HUES6 (cell line): ENCODE measurements at regions not wholly inside any gene's neighbourhood (a gene's known extent, or its start where the extent isn't known, plus 50 kb on each side); places are given as distances from the start of the nearest gene placed in this dataset.

Source experiments
- H3K27ac ChIP-seq: 2 replicates; pipeline ENCODE4 v1.7.0; 2013; ENCODE audit warnings: low read depth, mild to moderate bottlenecking, low read length, inconsistent platforms
- H3K27me3 ChIP-seq: 2 replicates; pipeline ENCODE4 v1.6.1; 2013; ENCODE audit warnings: low read length; ENCODE audit not compliant: control insufficient read depth, insufficient read depth
- H3K36me3 ChIP-seq: 2 replicates; pipeline ENCODE4 v1.6.1; 2013; ENCODE audit warnings: low read length; ENCODE audit not compliant: control insufficient read depth, insufficient read depth
- H3K4me1 ChIP-seq: 2 replicates; pipeline ENCODE4 v1.6.1; 2013; ENCODE audit warnings: low read length; ENCODE audit not compliant: control insufficient read depth, insufficient read depth
- H3K4me3 ChIP-seq: 2 replicates; pipeline ENCODE4 v1.5.1; 2013; ENCODE audit warnings: low read depth, low read length
- H3K9ac ChIP-seq: one replicate; pipeline ENCODE4 v1.6.1; 2013; ENCODE audit warnings: mild to moderate bottlenecking, low read length
- H3K9me3 ChIP-seq: 2 replicates; pipeline ENCODE4 v1.6.1; 2013; ENCODE audit warnings: low read depth, low read length; ENCODE audit not compliant: control insufficient read depth, insufficient read depth

GRCh38 chr10:78450239-78450638 lies 416.6 kb downstream of the RPS24 start:
- no peaks in the 10 kb centered on the region for H3K9me3 ChIP-seq
- no peak overlapping the region for H3K27ac ChIP-seq
- H3K4me3 ChIP-seq, result no peak overlapping the region
- peaks cover 3% of the 10 kb centered on the region; the same call in 1 of the 2 replicates for H3K27me3 ChIP-seq
- no peaks in the 10 kb centered on the region for H3K4me1 ChIP-seq
- H3K36me3 ChIP-seq, result no peaks in the 10 kb centered on the region
- H3K9ac ChIP-seq, result no peak overlapping the region

DNA sequence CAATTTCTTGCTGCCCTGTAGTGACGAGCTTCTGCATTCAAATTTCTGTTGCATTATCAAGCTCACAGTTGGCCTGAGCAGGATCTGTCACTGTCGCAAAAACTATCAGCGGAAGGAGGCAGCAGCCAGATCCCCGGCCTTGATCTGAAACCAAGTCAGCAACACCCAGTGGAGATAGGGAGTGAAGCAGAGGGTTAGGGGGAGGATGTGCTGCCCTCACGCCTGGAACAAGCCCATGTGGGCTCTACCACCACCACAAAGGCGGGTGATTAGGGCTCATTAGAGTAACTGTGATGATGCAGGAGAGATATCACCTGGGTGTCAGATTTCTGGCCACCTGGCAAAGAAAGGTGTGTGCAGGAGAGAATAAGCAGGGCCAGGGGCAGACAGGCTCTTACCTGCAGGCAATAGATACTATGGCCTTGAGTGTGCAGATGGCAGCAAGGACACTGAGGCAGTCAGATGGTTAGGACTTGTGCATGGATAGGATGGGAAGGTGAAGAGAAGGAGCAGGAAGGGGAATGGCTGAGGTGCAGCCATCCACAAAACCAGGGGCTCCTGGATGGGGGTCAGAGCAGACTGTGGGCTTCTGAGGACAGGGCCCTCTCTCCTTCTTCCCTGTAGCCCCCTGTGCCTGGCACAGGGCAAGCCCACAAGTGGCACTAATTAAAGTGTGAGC lies 417.3 kb downstream of the RPS24 start:
- no peaks in the 10 kb centered on the region for H3K36me3 ChIP-seq
- no peak overlapping the region for H3K4me3 ChIP-seq
- H3K4me1 ChIP-seq, result no peaks in the 10 kb centered on the region

DNA sequence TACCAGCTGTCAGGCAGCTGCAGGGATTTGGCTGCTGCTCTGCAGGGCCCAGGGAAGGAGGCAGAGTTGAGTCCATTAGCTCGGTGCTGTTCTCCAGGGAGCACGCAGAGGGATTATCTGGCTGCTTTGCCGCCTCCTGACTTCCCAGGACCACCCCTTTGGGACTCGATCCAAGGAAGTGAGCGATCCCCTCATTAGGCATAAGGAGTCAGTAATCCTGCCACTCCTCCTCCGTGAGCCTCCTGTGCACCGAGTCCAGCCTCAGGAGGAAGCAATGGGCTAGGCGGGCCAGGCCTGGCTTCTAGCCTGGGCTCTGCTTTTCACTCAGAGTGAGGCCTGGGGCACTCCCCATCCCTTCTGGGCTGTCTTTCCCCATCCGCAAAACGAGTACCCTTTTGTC lies 417.9 kb downstream of the RPS24 start:
- Histone ChIP-seq H3K9ac (no peak overlapping the region), H3K4me1 (no peaks in the 10 kb centered on the region), H3K9me3 (no peaks in the 10 kb centered on the region), H3K4me3 (no peak overlapping the region), H3K27me3 (peaks cover 3% of the 10 kb centered on the region; the same call in 1 of the 2 replicates), H3K36me3 (no peaks in the 10 kb centered on the region), H3K27ac (no peak overlapping the region)

More for the DNA sequence above, 417.3 kb downstream of the RPS24 start:
- Histone ChIP-seq H3K9me3 (no peaks in the 10 kb centered on the region), H3K9ac (no peak overlapping the region), H3K27me3 (peaks cover 3% of the 10 kb centered on the region; the same call in 1 of the 2 replicates), H3K27ac (no peak overlapping the region)

DNA sequence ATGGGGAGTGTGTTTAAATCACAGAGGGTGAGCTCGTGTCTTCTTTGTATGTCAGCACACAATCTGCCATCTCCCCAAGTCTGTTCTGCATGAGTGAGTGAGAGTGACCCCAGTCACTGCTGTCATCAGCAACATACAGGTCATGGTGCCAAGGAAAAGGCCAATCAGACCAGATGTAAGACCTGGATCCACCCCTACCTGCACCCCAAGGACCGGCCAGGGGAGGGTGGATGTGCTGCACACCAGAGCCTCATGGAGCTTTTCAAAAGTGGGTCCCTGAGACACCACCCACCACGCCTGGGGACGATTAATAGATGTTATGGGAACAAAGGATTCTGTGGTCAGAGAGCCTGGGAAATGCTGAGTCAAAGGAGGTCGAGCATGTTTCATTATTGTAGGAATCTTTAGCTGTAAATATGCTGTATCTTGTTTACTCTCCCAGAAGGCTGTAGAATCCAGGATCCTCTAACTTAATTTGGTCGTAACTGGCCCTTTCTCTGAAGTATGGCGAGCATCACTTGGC lies 420.5 kb downstream of the RPS24 start:
- Histone ChIP-seq H3K4me3 (no peak overlapping the region), H3K27me3 (no peaks in the 10 kb centered on the region; the same call in 1 of the 2 replicates), H3K9me3 (no peaks in the 10 kb centered on the region), H3K36me3 (no peaks in the 10 kb centered on the region), H3K4me1 (no peaks in the 10 kb centered on the region), H3K9ac (no peak overlapping the region), H3K27ac (no peak overlapping the region)

GRCh38 chr10:78455236-78455635 lies 421.6 kb downstream of the RPS24 start:
- no peaks in the 10 kb centered on the region for H3K4me1 ChIP-seq
- H3K36me3 ChIP-seq, result no peaks in the 10 kb centered on the region
- no peak overlapping the region for H3K27ac ChIP-seq
- no peak overlapping the region for H3K9ac ChIP-seq
- H3K9me3 ChIP-seq, result no peaks in the 10 kb centered on the region
- H3K4me3 ChIP-seq, result no peak overlapping the region
- H3K27me3 ChIP-seq, result no peaks in the 10 kb centered on the region; the same call in 1 of the 2 replicates

- Histone ChIP-seq H3K36me3 (no peaks in the 10 kb centered on the region), H3K27ac (no peak overlapping the region), H3K9me3 (no peaks in the 10 kb centered on the region), H3K4me3 (no peak overlapping the region), H3K4me1 (no peaks in the 10 kb centered on the region), H3K9ac (no peak overlapping the region), H3K27me3 (no peaks in the 10 kb centered on the region; the same call in 1 of the 2 replicates)
Observed at GRCh38 chr10:78455811-78456210, 422.1 kb downstream of the RPS24 start.

GRCh38 chr10:78456649-78457400 lies 423.2 kb downstream of the RPS24 start:
- H3K9me3 ChIP-seq, result no peaks in the 10 kb centered on the region
- H3K27ac ChIP-seq, result no peak overlapping the region
- no peaks in the 10 kb centered on the region; the same call in 1 of the 2 replicates for H3K27me3 ChIP-seq
- no peaks in the 10 kb centered on the region for H3K4me1 ChIP-seq
- H3K4me3 ChIP-seq, result no peak overlapping the region
- H3K36me3 ChIP-seq, result no peaks in the 10 kb centered on the region
- no peak overlapping the region for H3K9ac ChIP-seq

GRCh38 chr10:78457804-78458482 lies 424.3 kb downstream of the RPS24 start:
- H3K9me3 ChIP-seq, result no peaks in the 10 kb centered on the region
- no peaks in the 10 kb centered on the region; the same call in 1 of the 2 replicates for H3K27me3 ChIP-seq
- no peak overlapping the region for H3K27ac ChIP-seq
- H3K4me3 ChIP-seq, result no peak overlapping the region
- no peaks in the 10 kb centered on the region for H3K4me1 ChIP-seq
- no peak overlapping the region for H3K9ac ChIP-seq
- no peaks in the 10 kb centered on the region for H3K36me3 ChIP-seq

DNA sequence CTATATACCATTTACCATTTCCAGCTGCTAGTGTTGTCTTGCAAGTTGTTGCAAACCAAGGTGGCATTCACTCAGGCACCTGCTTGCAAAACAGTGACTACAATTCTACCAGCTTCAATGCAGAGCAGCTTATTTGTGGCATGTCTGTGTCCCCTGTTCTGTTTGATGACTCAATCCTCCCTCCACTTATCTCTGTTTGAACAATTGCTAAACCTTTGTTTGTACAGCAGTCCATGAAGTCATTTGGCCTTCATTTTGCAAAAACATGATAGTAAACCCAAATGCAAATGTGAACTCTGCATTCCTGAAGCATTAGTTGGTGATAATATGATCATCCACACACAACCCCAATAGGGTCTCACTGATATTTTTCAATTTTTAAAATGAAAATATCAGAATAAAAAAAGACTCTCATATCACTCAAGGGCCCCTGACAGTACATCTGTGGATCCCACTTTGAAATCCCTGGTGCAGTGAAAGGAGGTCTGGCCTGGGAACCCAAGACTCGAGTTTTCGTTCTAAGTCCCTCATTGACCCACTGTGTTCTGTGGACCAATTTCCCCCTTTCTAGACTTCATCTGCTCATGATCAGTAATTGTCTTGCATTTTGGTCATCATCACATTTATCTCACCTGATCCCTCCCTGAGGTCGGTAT lies 425.4 kb downstream of the RPS24 start:
- H3K27me3 ChIP-seq, result no peaks in the 10 kb centered on the region; the same call in 1 of the 2 replicates
- no peak overlapping the region for H3K27ac ChIP-seq
- no peaks in the 10 kb centered on the region for H3K36me3 ChIP-seq
- no peak overlapping the region for H3K9ac ChIP-seq
- H3K9me3 ChIP-seq, result no peaks in the 10 kb centered on the region
- no peak overlapping the region for H3K4me3 ChIP-seq
- H3K4me1 ChIP-seq, result no peaks in the 10 kb centered on the region

DNA sequence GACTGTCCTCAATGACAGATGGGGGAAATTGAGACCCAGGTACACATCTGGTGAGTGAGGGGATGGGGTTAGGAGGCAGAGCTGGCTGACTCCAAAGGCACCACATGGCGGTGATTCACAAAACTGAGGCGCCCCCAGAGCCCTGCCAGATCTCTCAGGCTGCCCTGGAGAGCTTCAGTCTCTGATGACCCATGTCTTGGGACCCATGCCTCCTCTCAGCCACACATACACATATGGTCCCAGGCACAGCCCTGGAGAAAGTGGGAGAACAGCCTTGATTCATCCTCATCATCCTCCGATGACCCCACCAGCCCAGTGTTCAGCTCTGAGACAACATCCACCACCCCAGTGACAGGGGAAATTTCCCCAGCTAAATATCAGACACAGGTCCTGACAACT lies 426.0 kb downstream of the RPS24 start:
- H3K9ac ChIP-seq, result no peak overlapping the region
- H3K4me3 ChIP-seq, result no peak overlapping the region
- no peak overlapping the region for H3K27ac ChIP-seq
- no peaks in the 10 kb centered on the region for H3K36me3 ChIP-seq
- H3K27me3 ChIP-seq, result no peaks in the 10 kb centered on the region; the same call in 1 of the 2 replicates
- no peaks in the 10 kb centered on the region for H3K9me3 ChIP-seq
- no peaks in the 10 kb centered on the region for H3K4me1 ChIP-seq
